B cell (primary cell): ENCODE measurements at regions not wholly inside any gene's neighbourhood (a gene's known extent, or its start where the extent isn't known, plus 50 kb on each side); places are given as distances from the start of the nearest gene placed in this dataset.

Experiments used
- CTCF ChIP-seq: fragments of 200-600 bp; IDR thresholded peaks from one replicate; pipeline ENCODE4 v1.8.0; 2022; ENCODE audit warnings: antibody characterized with exemption, mild to moderate bottlenecking
- EZH2 ChIP-seq: IDR thresholded peaks from 2 replicates; pipeline ENCODE4 v1.6.1; 2012; ENCODE audit warnings: borderline replicate concordance, low read depth, mild to moderate bottlenecking, moderate library complexity, low read length; ENCODE audit not compliant: insufficient read depth, poor library complexity, severe bottlenecking

DNA sequence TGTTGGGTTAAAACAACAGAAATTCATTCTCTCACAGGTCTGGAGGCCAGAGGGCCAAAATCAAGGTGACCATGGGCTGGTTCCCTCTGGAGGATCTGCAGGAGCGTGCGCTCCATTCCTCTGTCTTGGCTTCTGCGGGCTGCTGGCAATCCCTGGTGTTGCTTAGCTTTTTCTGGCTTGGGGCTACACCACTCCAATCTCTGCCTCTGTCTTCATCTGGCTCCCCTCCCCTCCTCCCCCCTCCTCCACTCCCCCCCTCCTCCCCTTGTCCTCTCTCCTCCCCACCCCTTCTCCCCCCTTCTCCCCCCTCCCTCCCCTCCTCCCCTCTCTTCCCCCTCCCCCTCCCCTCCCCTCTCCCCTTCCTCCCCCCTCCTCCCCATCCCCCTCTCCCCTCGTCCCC lies 321.3 kb upstream of the ARID1B start:
- TF ChIP-seq EZH2, result no peak
- TF ChIP-seq CTCF, result no peak
